HuH-7.5 (cell line): ENCODE measurements at regions not wholly inside any gene's neighbourhood (a gene's known extent, or its start where the extent isn't known, plus 50 kb on each side); places are given as distances from the start of the nearest gene placed in this dataset.

ENCODE experiments used
- DNase-seq: peaks from one replicate; pipeline ENCODE4 v3.0.0; 2011; ENCODE audit warnings: low spot score

DNA sequence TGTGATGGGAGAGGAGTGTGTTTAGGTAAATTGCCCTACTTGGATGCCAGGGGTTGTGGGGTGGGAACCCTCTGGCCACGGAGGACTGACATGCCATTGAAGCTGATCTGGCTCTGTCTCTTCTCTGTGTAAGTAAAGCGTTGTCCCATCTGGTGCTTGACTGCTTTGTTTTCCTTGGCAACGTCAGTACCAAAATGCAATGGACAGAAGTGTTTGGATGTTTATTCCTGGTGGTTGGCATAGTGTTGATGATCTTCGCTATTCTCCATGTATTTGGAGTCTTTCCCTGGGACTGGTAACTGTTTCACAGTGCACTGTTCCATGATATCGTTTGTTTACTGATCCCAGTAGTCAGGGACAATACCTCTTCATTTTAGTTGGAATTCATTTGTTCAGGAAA, 130.5 kb upstream of the MCTP2 start:
- DNase-seq = no peak

DNA sequence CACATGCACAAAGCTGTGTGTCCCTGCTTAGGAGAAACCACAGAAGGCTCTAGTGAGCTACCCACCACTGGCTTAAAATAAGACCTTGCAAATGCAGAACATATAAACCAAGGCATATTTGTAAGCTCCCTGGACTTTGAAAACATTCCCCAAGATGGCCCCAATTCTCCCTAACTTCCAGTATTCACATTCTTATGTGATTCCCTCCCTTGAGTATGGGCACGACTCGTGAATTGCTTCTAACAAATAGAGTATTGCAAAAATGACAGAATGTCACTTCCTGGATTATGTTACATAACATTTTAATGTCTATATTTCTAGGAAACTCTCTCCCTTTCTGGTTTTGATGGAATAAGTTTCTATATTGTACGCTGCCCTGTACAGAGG, 131.8 kb upstream of the MCTP2 start:
- DNase-seq = no peak

DNA sequence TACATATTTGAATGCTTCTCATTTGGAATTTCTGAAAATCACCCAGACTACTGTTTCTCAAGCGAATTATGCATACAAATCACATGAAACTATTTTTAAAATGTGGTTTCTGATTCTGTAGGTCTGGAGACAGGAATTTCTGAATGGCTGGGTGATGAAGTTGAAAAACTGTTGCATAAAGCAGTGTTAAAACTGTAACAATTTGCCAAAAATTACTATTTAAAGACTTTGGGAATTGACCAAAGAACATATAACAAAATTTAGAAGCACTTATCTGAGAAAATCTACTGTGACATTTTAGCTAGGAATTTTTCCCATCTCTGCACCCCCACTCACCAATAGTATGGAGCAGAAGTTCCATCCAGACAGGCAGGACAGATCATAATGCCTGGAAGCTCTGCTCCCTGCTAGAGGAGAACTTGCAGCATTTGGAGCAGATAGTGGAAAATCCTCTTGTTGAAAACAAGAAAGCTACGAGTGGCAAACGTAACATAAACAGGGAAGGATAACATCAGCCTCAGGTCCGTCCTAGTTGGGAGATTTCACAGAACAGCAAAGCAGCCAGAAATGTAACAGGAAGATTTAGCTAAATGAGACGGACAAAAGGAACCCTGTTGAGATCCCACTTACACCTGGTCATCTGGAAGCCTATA, 132.3 kb upstream of the MCTP2 start:
- DNase-seq = no peak

GRCh38 chr15:94097552-94097951, 133.8 kb upstream of the MCTP2 start:
- no peak for DNase-seq

- no peak for DNase-seq
Measured at GRCh38 chr15:94094310-94094709, 137.1 kb upstream of the MCTP2 start.

GRCh38 chr15:94086341-94086740, 145.0 kb upstream of the MCTP2 start:
- no peak for DNase-seq

- DNase-seq = no peak
Measured at GRCh38 chr15:94083467-94084052, 147.8 kb upstream of the MCTP2 start.

GRCh38 chr15:94081829-94082228, 149.5 kb upstream of the MCTP2 start:
- no peak for DNase-seq

DNA sequence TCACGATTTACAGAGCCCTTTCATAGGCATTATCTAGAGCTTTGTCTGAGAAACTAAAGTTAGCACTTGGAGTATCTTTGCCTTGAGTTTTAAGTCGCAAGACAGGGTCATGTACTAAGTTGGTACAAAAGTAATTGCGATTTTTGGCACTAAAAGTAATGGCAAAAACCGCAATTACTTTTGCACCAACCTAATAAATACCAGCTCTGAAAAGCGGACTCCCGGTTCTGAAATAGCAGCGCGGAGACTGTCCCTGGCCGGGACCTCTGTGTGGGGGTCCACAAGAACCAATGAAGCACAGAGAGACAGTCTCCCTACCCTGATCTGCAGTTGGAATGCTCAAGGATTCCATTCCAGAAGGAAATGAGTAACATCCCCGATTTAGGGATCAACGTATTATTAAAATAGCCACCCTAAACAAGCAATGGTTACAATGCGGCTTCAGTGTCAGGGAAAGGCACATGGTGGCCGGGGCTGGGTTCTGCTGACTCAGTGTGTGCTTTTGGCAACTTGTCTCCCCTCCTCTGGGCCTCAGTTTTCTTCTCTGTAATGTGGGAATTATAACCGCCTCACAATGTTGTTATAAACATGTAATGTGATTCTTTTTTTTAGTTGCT, 150.3 kb upstream of the MCTP2 start:
- no peak for DNase-seq

DNA sequence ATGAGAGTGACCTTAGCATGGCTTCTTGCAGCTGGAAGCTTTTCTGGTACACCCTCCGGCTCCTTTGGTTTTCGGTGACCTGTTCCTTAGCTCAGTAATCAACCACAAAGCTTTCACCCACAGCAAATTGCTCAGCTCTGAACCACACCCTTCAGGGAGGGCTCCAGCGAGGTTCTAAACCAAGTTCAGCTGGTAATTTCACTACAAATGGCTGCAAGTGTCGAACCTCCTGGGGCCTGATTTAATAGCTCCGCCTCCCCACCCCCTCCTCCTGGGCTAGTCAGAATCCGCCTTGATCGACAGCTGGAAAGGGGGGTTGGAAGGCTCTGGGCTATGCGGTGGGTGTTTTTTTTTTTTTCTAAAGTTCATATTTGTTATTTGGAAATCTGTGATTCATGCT, 150.9 kb upstream of the MCTP2 start:
- no peak for DNase-seq

- DNase-seq = no peak
Measured at GRCh38 chr15:94079968-94080367, 151.4 kb upstream of the MCTP2 start.

DNA sequence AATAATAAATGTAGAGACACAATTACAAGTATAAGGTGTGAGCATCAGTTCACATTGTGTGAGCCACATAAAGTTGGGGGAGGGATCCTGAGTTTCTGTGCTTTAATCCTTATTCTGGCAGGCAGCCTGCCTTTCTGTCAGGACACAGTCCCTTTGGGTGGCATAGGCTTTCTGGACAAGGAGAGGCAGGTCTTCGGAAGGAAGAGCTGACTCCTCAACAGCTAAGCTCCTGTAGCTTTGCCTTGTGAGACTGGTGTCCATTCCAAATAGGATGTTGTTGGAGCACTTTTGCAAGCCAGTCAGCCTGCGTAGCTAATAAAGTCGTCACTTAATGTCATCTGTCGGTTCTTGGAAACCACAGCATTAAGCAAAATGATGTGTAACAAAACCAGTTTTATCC, 151.9 kb upstream of the MCTP2 start:
- no peak for DNase-seq

GRCh38 chr15:94077938-94078337, 153.4 kb upstream of the MCTP2 start:
- DNase-seq = no peak

DNA sequence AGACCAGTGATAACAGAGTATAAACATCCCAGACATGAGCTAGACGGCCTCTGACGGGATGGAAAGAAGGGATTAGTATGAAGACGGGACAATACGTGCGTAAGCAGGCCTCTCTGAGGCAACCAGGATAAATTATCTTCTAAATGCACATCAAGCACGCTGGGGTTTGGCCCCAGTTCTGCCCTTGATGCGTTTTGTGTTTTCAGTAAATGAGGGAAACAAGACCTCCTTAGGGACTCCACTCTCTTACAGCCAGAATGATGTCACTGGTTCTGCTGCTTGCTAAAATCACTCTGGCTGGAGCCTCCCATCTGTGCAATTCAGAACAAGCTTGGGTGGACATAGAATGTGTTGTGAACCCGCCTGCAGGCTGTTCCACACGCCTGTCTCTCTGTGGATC, 156.0 kb upstream of the MCTP2 start:
- DNase-seq = no peak

- no peak for DNase-seq
Measured at GRCh38 chr15:94070356-94071295, 160.7 kb upstream of the MCTP2 start.

GRCh38 chr15:94069844-94070243, 161.5 kb upstream of the MCTP2 start:
- no peak for DNase-seq

DNA sequence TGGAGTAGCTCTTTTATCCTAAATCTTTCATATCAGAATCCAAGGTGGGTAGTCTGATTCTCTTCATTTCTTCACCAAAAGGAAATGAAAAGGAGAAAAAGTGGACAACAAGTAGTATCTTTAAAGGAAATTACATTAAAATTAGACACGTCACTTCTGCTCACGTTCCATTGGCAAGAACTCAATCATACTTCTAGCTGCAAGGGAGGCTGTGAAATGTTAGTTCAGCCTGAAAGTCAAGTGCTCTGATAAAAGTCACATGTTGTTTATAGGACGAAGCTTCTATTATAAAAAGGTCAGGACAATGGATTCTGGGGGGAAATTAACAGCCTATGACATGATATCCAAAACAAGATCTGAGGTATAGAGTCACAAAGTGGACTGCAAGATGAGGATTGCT, 164.6 kb upstream of the MCTP2 start:
- no peak for DNase-seq

DNA sequence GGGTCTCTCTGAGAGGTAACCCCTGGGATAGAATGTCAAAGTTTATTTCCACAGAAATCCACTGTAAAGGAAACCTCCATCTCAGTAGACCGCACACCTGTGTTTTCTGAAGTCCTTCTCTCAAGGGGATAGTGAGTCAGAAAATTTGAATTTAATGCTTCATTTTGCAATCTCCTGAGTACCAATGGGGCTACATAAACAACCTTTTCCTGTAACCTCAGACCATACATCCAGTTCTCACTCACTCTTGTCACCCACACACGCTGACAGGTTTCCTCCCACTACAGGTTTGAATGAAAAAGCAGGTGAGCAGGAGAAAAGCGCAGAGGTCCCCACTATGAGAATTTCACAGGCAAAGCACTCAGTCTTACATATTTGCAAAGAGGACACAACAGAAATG, 165.3 kb upstream of the MCTP2 start:
- DNase-seq = no peak

- no peak for DNase-seq
Measured at GRCh38 chr15:94064676-94065313, 166.6 kb upstream of the MCTP2 start.

GRCh38 chr15:94061041-94061440, 170.3 kb upstream of the MCTP2 start:
- no peak for DNase-seq

- no peak for DNase-seq
Measured at GRCh38 chr15:94059013-94059587, 172.3 kb upstream of the MCTP2 start.

GRCh38 chr15:94057305-94057704, 174.1 kb upstream of the MCTP2 start:
- DNase-seq = no peak
